ENCODE measurements at regions not wholly inside any gene's neighbourhood (a gene's known extent, or its start where the extent isn't known, plus 50 kb on each side); places are given as distances from the start of the nearest gene placed in this dataset.

DNA sequence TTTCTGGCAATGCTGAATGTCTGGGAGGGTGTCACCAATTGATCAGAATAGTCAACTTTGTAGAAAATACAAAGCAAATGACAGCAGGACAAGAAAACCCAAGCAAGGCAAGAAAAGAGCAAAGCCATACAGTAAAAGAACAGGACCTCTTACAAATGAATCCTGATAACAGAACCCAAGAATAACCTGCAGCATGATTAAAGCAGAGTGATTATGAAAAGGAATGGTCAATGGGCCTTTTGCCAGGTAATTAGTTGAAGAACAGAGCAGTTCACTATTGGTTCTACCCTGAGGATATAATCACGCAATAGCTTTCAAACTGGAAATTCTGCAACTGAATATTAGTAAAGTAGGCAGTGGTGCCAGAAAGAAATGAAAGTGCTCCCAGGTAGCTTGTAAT is 319.8 kb downstream of the FRK start:
- intact Hi-C loops (cut with micrococcal nuclease), result no loop called here
- H3K4me1 ChIP-seq (ENCODE audit: control insufficient read depth, extremely low read depth, insufficient read depth, low read length), result no peaks in the 10 kb centered on the region
- peaks cover 2% of the 10 kb centered on the region for H3K9me3 ChIP-seq (replicated peaks; ENCODE audit: control insufficient read depth, insufficient read depth, low read length)
- no peak overlapping the region for H2AFZ ChIP-seq (ENCODE audit: low read depth, low read length)
- dilution Hi-C loops (cut with MboI; ENCODE audit: extremely low pct_ligation_motif_present, low sequenced_read_pairs), result no loop called here
- H3K36me3 ChIP-seq (ENCODE audit: control insufficient read depth in 2 of 2, extremely low read depth in 1 of 2, insufficient read depth in 2 of 2, low read length in 2 of 2), result no peaks in the 10 kb centered on the region
- CTCF ChIA-PET, result no interaction called here
- TF ChIP-seq JUN (IDR thresholded peaks at IDR 0.05; ENCODE audit: borderline replicate concordance, insufficient read depth, insufficient read length, low read depth) (no peak), EZH2 (IDR thresholded peaks at IDR 0.05; ENCODE audit: borderline replicate concordance, low read depth, low read length, severe bottlenecking) (no peak), GATA2 (IDR thresholded peaks at IDR 0.05; ENCODE audit: insufficient read depth, insufficient read length, low read depth, low read length) (no peak), POLR2A (IDR thresholded peaks at IDR 0.05; ENCODE audit: low read depth, low read length) (no peak)
- no peak overlapping the region for H3K4me2 ChIP-seq (ENCODE audit: insufficient read depth, low read length)
- no peaks in the 10 kb centered on the region for H4K20me1 ChIP-seq (replicated peaks; ENCODE audit: control insufficient read depth, extremely low read depth, insufficient read depth, low read length)
- H3K27ac ChIP-seq (ENCODE audit: insufficient read depth, low read depth, low read length), result no peak overlapping the region
- DNase-seq (ENCODE audit: low read depth, low spot score) (no peak), FAIRE-seq (no peak)
- BruUV-seq (replicated peaks), result no TSS peak
- H3K9ac ChIP-seq (replicated peaks; ENCODE audit: extremely low read depth, insufficient read depth, low read length), result no peak overlapping the region
- H3K9me1 ChIP-seq (replicated peaks; ENCODE audit: control insufficient read depth, extremely low read depth, insufficient read depth, low read length), result no peaks in the 10 kb centered on the region
- POLR2A ChIA-PET, result no interaction called here
- no peaks in the 10 kb centered on the region for H3K27me3 ChIP-seq (ENCODE audit: control insufficient read depth in 2 of 2, insufficient read depth in 2 of 2, low read length in 2 of 2)
- no peaks in the 10 kb centered on the region for H3K79me2 ChIP-seq (ENCODE audit: control insufficient read depth, insufficient read depth, low read length)
- H3K4me3 ChIP-seq (replicated peaks in 1 of 3; ENCODE audit: insufficient read depth in 1 of 3, low read depth in 1 of 3, low read length in 3 of 3), result no peak overlapping the region

DNA sequence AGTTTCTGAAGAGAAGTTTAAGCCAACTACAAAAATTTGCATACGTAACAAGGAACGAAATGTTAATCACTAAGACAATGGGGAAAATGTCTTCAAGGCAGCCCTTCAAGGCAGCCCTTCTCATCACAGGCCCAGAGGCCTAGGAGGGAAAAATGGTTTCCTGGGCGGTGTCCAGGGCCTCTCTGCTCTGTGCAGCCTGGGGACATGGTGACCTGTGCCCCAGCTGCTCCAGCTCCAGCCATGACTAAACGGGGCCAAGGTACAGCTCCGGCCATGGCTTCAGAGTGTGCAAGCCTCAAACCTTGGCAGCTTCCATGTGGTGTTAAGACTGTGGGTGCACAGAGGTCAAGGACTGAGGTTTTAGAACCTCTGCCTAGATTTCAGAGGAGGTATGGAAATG is 325.1 kb downstream of the FRK start:
- no peak for TF ChIP-seq MYC (IDR thresholded peaks at IDR 0.05; ENCODE audit: low read depth, low read length)
- TF ChIP-seq GATA2 (IDR thresholded peaks at IDR 0.05; ENCODE audit: insufficient read depth, insufficient read length, low read depth, low read length), result no peak
- TF ChIP-seq POLR2AphosphoS5 (IDR thresholded peaks at IDR 0.05; ENCODE audit: insufficient read depth, low read depth, low read length), result no peak
- TF ChIP-seq JUN (IDR thresholded peaks at IDR 0.05; ENCODE audit: borderline replicate concordance, insufficient read depth, insufficient read length, low read depth), result no peak
- no peak for TF ChIP-seq FOS (IDR thresholded peaks at IDR 0.05; ENCODE audit: borderline replicate concordance, insufficient read depth, low read length)
- no peak for TF ChIP-seq POLR2A (IDR thresholded peaks at IDR 0.05; ENCODE audit: low read depth, low read length)
- TF ChIP-seq EZH2 (IDR thresholded peaks at IDR 0.05; ENCODE audit: borderline replicate concordance, low read depth, low read length, severe bottlenecking), result no peak
- TF ChIP-seq, protein P1, sequence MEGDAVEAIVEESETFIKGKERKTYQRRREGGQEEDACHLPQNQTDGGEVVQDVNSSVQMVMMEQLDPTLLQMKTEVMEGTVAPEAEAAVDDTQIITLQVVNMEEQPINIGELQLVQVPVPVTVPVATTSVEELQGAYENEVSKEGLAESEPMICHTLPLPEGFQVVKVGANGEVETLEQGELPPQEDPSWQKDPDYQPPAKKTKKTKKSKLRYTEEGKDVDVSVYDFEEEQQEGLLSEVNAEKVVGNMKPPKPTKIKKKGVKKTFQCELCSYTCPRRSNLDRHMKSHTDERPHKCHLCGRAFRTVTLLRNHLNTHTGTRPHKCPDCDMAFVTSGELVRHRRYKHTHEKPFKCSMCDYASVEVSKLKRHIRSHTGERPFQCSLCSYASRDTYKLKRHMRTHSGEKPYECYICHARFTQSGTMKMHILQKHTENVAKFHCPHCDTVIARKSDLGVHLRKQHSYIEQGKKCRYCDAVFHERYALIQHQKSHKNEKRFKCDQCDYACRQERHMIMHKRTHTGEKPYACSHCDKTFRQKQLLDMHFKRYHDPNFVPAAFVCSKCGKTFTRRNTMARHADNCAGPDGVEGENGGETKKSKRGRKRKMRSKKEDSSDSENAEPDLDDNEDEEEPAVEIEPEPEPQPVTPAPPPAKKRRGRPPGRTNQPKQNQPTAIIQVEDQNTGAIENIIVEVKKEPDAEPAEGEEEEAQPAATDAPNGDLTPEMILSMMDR (IDR thresholded peaks at IDR 0.05; ENCODE audit: extremely low read depth in 1 of 2, insufficient read depth in 1 of 2, low read depth in 1 of 2, low read length in 2 of 2), result no peak
- TF ChIP-seq, protein P2, sequence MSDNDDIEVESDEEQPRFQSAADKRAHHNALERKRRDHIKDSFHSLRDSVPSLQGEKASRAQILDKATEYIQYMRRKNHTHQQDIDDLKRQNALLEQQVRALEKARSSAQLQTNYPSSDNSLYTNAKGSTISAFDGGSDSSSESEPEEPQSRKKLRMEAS (IDR thresholded peaks at IDR 0.05; ENCODE audit: insufficient read depth, insufficient read length), result no peak
- no peak for DNase-seq (ENCODE audit: low read depth, low spot score)
- Histone ChIP-seq H3K4me3 (replicated peaks in 1 of 3; ENCODE audit: insufficient read depth in 1 of 3, low read depth in 1 of 3, low read length in 3 of 3) (no peak overlapping the region), H3K36me3 (ENCODE audit: control insufficient read depth in 2 of 2, extremely low read depth in 1 of 2, insufficient read depth in 2 of 2, low read length in 2 of 2) (no peaks in the 10 kb centered on the region), H3K4me1 (ENCODE audit: control insufficient read depth, extremely low read depth, insufficient read depth, low read length) (no peaks in the 10 kb centered on the region), H3K9me1 (replicated peaks; ENCODE audit: control insufficient read depth, extremely low read depth, insufficient read depth, low read length) (no peaks in the 10 kb centered on the region), H2AFZ (ENCODE audit: low read depth, low read length) (no peak overlapping the region), H3K9ac (replicated peaks; ENCODE audit: extremely low read depth, insufficient read depth, low read length) (no peak overlapping the region), H3K9me3 (replicated peaks; ENCODE audit: control insufficient read depth, insufficient read depth, low read length) (no peaks in the 10 kb centered on the region), H3K27ac (ENCODE audit: insufficient read depth, low read depth, low read length) (no peak overlapping the region), H3K27me3 (ENCODE audit: control insufficient read depth in 2 of 2, insufficient read depth in 2 of 2, low read length in 2 of 2) (no peaks in the 10 kb centered on the region), H4K20me1 (replicated peaks; ENCODE audit: control insufficient read depth, extremely low read depth, insufficient read depth, low read length) (no peaks in the 10 kb centered on the region), H3K79me2 (ENCODE audit: control insufficient read depth, insufficient read depth, low read length) (no peaks in the 10 kb centered on the region), H3K4me2 (ENCODE audit: insufficient read depth, low read length) (no peak overlapping the region)
- ChIA-PET CTCF (no interaction called here), POLR2A (no interaction called here)
- BruUV-seq (replicated peaks), result no TSS peak
- dilution Hi-C loops (cut with MboI; ENCODE audit: extremely low pct_ligation_motif_present, low sequenced_read_pairs), result no loop called here
- intact Hi-C loops (cut with micrococcal nuclease), result no loop called here
- FAIRE-seq, result no peak
